HG02943 (cell line): ENCODE measurements at regions not wholly inside any gene's neighbourhood (a gene's known extent, or its start where the extent isn't known, plus 50 kb on each side); places are given as distances from the start of the nearest gene placed in this dataset.

ENCODE experiments used
- ATAC-seq: cut with Tn5 transposase; IDR thresholded peaks from one replicate; pipeline ENCODE4 v1.9.1; 2021; ENCODE audit warnings: mild to moderate bottlenecking, low read depth, moderate library complexity; ENCODE audit not compliant: unreplicated experiment

DNA sequence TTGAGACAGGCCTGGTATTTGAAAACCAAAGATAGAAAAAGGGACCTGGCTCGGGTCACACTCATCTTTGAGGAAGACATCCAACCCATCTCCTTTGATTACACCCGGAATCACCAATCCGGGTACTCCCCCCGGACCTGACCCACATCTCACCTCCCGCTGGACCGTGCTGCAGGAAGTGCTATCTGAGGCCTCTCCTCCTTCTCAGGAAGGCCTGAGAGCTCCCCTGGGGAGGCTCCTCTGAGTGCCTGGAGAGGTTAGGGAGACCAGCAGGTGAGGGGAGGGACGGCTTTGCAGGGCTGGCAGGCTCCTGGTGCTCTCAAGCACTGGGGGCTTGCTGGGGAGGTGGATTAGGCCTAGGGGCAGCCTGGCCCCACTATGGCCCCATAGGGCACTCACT lies 170.9 kb downstream of the ACKR3 start:
- ATAC-seq: no peak

DNA sequence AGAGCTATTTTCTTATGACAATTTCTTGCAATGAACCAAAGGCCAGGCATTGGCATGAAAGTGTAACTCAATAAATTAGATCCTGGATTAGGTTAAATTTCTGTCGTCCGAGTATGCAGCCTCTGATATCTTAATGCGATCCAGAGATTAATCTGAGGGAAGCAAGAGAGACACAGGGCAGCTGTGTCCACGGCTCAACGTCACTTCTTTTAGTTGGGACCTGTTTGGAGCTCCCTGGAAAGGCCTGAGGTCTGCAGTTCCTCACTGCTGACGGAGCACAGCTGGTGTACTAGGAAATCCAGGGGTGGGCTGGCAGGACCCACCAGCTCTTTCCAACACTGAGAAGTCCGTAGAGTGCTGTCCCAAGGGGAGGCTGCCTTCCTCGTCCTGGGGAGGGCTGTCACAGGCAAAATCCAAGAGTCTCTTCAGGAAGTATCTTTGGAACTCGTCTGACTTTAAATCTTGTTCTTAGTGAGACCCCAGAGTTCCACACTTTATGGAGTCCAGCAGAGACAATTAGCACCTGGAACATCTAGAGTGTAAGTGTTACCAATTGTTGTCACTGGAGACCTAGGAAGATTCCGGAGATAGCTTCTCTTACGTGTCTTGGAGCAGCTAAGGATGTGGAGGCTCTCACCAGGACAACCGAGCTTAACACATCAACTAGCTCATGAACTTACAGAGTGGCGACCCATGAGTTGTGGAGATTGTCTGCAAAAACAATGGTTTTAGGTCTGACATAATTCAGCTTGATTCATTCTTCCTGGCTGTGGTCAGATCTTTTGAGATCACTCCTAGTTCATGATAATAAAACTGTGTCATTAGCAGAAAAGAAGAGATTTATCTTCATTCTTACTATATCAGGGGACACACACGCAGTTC lies 173.7 kb downstream of the ACKR3 start:
- no peak for ATAC-seq

DNA sequence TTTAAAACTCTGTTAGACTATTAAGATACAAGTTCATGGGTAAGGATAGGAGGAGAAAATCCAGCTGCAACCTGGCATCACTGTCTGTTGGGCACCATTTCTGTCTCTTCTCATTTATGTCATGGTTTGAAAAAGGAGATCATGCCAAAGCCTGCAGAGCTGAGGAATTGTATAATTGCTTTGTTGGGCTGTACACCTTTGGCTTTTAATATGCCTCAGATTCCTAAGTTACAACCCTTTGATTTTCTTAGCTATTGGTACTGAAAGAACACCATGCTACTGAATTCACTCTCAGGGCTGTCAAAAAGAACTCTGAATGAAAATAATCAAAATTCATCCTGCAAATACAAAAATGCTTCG lies 174.3 kb downstream of the ACKR3 start:
- ATAC-seq: no peak

DNA sequence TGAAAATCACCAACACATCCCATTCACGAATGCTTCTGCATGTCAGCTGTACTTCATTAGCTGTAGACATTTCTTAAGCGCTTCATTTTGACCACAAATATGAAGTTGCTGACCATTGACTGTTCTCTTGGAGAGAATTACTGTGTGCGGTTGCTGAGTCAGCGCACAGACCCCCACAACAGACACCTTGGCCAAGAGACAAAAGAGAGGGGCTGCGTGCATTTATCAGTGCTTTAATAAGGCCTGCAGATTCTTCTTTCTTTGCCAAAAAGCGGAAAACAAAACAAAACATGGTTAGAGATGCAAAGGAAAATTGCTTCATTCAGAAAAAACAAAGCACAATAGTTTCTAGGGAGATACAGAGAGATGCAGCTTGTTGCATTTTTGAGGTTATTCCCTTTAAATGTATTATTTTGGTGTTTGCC lies 174.7 kb downstream of the ACKR3 start:
- no peak for ATAC-seq

DNA sequence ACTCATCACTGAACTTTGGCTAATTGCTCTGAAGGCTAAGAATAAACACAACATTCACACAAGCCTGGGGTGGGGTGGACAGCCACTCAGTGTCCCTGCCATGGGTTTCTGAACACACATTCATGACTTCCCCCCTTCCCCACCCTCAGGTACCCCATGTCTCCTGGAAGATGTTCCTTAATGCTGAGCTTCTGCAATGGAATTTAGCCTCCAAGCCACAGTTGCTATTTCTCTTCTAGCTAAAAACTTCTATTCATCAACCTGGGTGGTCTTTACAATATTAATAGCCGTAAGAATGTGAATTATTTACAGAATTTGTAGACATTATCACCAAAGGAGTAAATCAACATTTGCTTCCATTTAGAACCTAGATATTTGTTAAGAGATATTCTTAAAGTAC lies 175.1 kb downstream of the ACKR3 start:
- ATAC-seq: no peak

DNA sequence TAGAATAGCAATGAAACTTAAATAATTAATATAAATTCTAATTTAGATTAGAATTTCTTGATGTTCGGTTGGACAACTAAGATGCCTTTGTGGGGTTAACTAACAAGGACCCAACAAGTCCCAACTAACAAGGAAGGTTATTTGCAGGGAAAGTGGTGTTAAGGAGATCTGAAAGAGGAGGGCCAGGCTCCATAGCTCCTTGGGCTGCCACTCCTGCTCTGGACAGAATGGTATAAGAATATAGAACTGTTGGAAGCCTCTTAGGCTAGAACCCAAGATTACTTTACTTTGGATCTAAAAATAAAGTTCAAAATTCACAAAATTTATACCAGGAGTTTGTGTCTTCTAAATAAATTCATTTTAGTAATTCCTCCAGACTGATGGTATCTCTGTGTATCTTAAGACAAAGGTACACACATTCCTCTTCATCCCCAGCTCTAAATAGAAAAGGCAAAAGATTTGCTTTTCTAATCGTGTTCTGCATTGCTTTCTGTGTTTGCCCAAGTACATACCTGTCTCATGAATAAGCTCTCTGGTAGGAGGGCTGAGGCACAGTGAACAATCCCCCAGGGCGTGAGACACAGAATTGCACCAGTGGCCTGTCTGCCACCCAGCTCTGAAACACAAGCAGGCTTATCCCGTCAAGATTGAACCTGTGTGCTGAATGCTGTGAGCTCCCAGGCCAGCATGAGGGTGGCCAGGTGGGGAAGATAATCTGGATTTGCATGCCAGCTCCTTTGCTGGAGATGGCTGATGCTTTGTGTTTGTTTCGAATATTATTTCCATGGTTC lies 176.0 kb downstream of the ACKR3 start:
- no peak for ATAC-seq

DNA sequence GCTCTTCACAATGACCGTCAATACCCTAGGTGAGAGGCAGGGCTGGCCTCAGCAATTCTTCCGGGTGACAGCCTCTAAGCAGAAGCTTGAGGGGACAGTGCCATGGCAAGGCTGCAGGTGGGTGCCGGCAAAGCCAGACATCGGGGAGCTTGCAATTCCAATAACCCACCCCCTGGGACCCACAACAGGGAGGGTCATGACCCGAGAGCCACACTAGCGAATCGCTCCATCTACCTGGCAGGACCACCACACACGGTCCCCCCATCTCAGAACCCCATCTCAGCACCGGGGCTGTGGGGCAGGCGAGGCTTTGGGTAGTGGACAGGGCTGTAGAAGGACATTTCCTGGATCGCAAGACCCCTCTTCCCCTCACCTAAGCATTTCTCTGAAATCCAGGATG lies 177.2 kb downstream of the ACKR3 start:
- ATAC-seq: no peak

DNA sequence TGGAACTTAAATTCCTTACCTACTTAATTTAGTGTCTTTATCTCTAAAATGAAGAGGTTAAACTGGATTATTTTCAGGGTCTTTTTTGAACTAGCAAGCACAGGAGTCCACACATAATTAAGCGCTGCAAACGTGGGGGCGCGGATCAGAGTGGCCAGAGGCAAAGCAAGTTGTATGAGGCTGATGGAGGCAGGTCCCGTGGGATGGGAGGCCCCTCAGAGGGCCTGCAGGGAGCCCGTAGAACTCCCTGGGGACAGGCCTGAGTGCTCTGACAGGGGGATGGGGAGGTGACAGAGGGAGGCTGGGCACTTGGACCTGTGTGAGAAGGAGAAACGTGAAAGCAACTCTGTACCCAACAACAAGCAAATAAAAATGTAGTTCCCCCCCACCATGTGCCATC lies 177.8 kb downstream of the ACKR3 start:
- no peak for ATAC-seq

DNA sequence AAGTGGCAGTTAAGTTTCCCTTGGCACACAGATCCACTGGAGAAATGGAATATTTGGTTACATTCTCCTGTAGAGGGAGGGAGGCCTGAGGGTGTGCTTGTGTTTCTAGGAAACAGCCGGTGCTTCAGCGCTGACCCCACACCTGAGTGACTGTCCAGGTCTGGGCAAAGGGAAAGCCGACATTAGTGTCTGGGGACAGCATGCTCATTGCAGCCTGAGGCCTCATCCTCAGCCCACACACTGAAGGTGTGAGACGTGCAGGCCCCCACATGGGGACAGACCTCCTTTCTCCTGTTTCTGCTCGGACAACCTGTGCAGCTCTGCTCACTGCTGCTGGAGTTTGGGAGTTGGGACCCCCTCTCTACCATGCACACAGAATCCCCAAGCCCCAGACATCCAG lies 178.3 kb downstream of the ACKR3 start:
- no peak for ATAC-seq

DNA sequence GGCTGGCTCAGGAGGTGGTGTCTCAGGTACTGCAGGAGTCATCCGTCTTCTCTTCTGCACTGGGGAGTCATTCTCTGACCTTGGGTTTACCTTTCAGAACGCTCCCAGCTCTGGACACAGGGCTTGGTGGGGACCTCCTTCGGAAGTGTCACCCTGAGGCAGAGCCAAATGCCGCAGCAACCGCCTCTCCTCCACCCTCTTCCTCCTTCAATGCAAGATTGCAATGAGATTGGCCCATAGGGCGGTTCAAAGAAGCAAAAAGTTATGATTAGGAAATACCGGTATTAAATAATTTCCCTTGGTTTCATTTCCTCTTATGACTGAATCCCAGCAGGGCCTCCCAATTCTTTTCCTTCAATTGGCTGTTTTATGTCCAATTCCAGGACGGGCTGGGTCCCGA lies 178.8 kb downstream of the ACKR3 start:
- no peak for ATAC-seq

DNA sequence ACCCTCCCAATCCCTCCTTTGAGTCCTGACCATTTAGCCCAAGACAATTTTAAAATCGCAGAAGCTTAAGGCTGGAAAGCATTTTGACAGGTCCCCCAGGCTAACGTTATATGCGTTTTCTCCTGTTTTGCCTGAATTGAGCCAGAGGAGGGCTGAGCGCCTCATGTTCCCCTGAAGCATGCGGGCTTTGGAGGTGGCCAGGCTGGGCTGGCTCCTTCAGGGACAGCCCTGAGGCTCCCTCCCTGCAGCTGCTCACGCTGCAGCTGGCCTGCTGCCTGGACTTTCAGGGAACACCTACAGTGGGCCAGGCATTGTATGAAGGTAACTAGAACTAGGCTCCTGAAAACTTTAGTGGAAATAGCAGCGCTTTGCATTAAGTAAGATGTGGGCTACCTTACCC lies 179.2 kb downstream of the ACKR3 start:
- no peak for ATAC-seq

DNA sequence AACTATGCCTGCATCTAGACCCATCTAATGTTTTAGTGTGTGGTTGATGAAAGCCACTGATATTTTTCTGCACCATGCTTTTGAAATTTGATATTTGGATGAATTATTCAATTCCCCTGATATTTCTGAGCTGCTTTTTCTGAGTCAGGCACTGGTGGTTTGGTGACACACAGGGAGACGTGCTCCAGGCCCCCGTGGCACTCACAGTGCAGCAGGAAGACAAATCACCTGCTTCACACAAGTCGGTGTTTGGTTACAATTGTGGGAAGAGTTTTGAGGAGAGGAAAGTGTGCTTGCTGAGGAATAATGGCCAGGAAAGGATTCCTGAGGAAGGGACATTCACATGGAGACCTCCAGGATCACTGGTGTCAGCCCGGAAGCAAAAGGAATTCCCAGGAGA lies 179.7 kb downstream of the ACKR3 start:
- no peak for ATAC-seq

DNA sequence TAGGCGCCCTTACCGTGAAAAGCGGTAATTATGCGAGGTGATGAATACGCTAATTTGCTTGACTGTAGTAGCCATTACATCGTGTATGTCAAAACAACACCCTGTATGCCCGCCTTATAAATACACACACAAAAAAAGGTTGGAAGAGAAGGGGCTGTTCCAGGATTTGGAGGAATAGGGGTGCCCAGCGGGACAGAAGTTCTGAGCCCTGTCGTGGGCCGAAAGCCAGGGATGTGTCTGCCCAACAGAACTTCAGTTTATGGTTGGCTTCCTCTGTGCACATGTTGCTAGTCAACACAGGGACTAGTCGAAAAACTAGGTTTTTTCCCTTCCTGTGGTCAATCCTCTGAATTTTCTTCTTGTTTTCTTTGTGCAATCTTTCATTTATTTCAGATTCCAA lies 182.5 kb downstream of the ACKR3 start:
- ATAC-seq: no peak

DNA sequence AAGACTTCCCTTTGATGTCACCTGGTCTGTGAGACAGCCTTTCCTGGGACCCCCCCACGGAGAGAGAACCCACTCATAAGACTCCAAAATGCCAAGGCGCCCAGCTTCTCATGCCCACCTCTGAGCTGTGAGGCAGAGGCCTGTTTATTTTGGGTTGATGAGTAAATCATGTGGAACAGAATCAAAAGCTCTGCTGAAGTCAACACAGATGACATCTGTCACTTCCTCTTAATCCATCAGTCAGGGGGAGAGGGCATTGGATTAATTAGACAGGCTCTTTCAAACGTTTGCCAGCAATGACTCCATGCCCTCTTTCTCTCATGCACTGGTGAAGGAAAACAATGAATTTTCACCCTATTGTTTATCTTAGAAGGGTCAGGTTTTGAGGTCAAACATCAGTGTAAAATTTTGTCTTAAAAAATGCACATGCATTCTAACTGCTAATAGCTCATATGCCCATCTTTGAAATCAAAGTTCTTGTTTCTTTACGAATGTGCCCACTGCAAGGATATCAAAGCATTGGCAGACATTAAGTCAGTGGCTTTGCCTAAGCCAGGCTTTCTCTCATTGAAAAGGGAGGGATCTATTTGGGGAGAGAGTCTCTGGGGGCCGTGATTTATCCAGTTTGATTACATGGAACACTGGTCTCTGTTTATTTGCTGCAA lies 184.1 kb downstream of the ACKR3 start:
- no peak for ATAC-seq

DNA sequence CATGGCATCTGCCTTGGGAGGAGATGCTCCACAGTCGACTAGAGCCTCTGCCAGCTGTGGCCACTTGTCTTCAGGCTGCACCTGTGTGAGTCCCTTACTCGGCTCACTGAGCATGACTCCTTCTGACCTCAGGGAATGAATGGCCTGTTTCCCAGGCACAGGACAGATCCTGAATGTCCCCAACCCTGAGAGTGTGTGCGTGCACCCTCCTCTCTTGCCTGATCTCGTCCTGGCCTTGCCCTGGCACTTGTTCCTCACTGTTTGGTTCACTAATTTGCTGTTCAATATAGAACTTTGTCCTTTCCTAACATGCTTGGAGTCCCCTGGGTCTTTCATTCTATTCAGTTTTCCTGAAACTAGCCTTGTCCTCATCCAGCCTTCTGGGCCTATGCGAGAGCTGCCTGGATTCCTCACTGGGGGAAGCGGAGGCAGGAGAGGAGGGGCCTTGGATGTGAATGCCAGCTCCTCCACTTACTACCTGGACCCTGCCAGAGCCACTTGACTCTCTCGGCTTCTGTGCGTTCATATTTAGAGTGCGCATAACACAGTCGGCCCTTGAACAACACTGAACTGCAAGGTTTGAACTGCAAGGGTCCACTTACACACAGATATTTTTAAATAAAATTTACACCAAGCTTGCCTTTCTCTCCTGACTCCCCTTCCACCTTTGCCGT lies 184.8 kb downstream of the ACKR3 start:
- no peak for ATAC-seq

DNA sequence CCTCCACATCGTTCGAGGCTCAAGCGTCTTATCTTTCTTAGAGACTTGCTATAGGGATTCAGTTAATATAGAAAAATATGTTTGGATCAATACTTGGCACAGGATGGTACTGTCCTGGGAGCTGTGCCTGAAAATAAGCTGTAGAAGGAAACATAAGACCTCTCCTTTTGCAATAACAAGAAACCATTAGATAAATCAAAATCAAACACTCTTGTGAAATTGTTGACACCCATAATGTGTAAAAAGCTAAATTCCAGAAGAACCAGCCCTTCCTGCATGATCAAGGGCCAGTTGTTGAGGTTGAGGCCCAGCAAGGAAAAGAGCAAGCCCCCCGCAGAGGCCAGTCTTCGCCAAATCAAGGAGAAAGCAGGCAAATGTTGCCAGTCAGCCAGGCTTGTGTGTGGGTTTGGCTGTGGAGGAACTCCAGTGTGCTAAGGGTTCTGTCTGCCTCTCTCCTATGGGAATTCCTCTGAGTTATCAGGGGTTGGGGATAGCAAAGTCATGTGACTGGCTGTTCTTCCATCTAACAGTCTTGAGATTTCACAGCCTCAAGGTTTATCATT lies 185.7 kb downstream of the ACKR3 start:
- no peak for ATAC-seq

DNA sequence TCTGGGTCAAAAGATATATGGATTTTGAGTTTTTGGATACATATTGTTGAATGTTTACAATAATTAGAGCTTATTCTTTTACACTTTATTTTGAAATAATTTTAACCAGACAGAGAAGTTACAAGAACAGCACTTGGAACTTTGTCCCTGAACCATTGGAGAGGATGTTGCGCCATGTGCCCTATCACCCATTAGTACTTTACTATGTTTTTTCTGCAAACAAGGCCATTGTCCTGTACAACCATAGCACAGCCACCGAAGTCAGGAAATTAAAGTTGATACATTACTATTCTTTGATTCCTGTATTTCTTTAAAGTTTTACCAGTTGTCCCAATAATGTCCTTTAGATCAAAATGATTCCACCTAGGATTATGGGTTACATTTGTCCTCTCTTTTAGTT lies 188.8 kb downstream of the ACKR3 start:
- no peak for ATAC-seq

DNA sequence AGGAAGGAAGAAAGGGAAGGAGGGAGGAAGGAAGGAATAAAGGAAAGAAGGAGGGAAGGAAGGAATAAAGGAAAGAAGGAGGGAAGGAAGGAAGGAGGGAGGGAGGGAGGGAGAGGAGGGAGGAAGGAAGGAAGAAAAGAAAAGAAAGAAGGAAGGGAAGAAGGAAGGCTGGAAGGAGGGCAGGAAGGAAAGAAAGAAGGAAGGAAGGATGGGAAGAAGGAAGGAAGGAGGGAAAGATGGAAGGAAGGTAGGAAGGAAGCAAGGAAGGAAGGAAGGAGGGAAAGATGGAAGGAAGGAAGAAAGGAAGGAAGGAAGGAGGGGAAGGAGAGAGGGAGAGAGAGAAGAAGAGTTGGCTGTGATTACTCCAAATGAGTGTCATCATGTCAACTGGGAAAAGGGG lies 190.6 kb downstream of the ACKR3 start:
- ATAC-seq: no peak

DNA sequence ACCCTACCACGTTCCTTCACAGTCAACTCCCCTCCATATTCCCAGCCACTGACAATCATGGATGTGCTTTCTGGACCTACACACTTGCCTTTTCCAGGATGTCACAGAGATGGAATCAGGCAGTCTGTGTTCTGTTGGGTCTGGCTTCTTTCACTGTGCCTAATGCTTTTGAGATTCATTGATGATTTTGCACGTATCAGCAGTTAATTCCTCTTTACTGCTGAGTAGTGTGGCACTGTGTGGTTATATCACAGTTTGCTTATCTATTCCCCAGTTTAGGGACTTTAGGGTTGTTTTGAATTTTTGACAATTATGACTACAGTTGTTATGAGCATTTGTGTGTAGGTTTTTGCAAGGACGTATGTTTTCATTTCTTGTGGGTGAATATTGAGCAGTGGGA lies 191.7 kb downstream of the ACKR3 start:
- no peak for ATAC-seq

DNA sequence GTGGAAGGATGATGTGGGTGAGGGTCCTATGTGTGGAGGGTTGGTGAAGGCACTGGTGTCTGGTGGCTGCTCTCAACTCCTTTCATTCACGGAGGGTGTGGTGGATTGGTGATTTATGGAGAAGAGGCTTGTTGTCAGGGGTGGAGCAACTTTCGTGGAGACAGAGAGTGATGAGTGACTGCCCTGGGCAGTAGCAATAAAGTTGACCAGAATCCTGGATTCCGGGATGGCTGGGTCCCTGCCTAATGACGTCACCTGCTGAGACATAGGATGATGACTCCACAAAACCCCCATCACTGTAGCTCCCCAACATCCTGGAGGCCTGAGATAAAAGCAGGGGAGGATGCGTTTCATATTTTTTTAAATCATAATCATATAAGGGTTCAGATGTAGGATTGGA lies 193.0 kb downstream of the ACKR3 start:
- no peak for ATAC-seq

DNA sequence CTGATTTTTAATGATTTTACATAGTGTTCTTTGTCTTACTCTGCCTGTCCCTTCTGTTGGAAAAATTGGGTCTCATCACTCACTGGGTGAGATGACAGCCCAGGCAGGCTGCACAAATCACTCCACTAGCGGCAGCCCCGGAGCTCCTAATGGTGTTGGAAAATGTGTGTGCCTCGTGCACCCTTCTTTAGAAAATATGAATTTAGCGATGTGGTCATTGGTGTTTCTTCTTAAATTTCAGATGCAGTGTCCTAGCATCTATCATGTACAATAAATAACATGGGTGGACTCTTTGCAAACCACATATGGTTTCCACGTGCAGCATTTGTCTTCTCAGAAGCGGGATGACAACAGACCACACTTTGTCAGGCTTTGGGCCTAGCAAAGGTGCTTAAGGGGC lies 194.2 kb downstream of the ACKR3 start:
- no peak for ATAC-seq
